HG03064 (cell line): ENCODE measurements at regions not wholly inside any gene's neighbourhood (a gene's known extent, or its start where the extent isn't known, plus 50 kb on each side); places are given as distances from the start of the nearest gene placed in this dataset.

ENCODE experiments used
- ATAC-seq: cut with Tn5 transposase; IDR thresholded peaks from one replicate; pipeline ENCODE4 v1.9.1; 2021; ENCODE audit warnings: low read depth; ENCODE audit not compliant: unreplicated experiment

- ATAC-seq = no peak
Measured at GRCh38 chr1:168913711-168914463, 184.9 kb upstream of the DPT start.

GRCh38 chr1:168917309-168917708 lies 188.3 kb upstream of the DPT start:
- no peak for ATAC-seq

GRCh38 chr1:168917796-168918195 lies 188.7 kb upstream of the ATP1B1 start:
- no peak for ATAC-seq

GRCh38 chr1:168918860-168919741 lies 187.4 kb upstream of the ATP1B1 start:
- ATAC-seq = no peak

- no peak for ATAC-seq
Measured at GRCh38 chr1:168920456-168921094, 185.9 kb upstream of the ATP1B1 start.

- no peak for ATAC-seq
Measured at GRCh38 chr1:168921629-168922028, 184.9 kb upstream of the ATP1B1 start.

GRCh38 chr1:168923521-168924136 lies 182.9 kb upstream of the ATP1B1 start:
- ATAC-seq = no peak

- no peak for ATAC-seq
Measured at GRCh38 chr1:168924976-168925375, 181.5 kb upstream of the ATP1B1 start.

GRCh38 chr1:168926236-168926635 lies 180.3 kb upstream of the ATP1B1 start:
- no peak for ATAC-seq

GRCh38 chr1:168932539-168932938 lies 174.0 kb upstream of the ATP1B1 start:
- no peak for ATAC-seq

GRCh38 chr1:168933141-168933805 lies 173.2 kb upstream of the ATP1B1 start:
- no peak for ATAC-seq

- ATAC-seq = no peak
Measured at GRCh38 chr1:168939110-168939946, 167.2 kb upstream of the ATP1B1 start.

GRCh38 chr1:168939947-168940223 lies 166.6 kb upstream of the ATP1B1 start:
- no peak for ATAC-seq

GRCh38 chr1:168941640-168942039 lies 164.8 kb upstream of the ATP1B1 start:
- ATAC-seq = no peak

- ATAC-seq = no peak
Measured at GRCh38 chr1:168942165-168942564, 164.3 kb upstream of the ATP1B1 start.

- ATAC-seq = no peak
Measured at GRCh38 chr1:168945870-168946269, 160.6 kb upstream of the ATP1B1 start.

- no peak for ATAC-seq
Measured at GRCh38 chr1:168947041-168947440, 159.4 kb upstream of the ATP1B1 start.

GRCh38 chr1:168949672-168950071 lies 156.8 kb upstream of the ATP1B1 start:
- ATAC-seq = no peak

- ATAC-seq = no peak
Measured at GRCh38 chr1:168957818-168958217, 148.7 kb upstream of the ATP1B1 start.
